Upper lobe of left lung (tissue), 4 donors: ENCODE measurements at regions not wholly inside any gene's neighbourhood (a gene's known extent, or its start where the extent isn't known, plus 50 kb on each side); places are given as distances from the start of the nearest gene placed in this dataset.

Experiments used
- CTCF ChIP-seq, 6 experiments: fragments of 450-650 bp in 4 of 6; fragments of 200-600 bp in 2 of 6; sonication (generic) in 2 of 6; IDR thresholded peaks; one replicate each; pipeline ENCODE4 v1.5.1; 2016 to 2019; ENCODE audit warnings: antibody characterized with exemption in 6 of 6
- EP300 ChIP-seq, 4 donors: sonication (generic); formaldehyde crosslinking; IDR thresholded peaks; one replicate each; pipeline ENCODE4 v1.5.1; 2017; ENCODE audit warnings: antibody characterized with exemption in 4 of 4, control low read depth in 2 of 4
- POLR2A ChIP-seq, 4 donors: fragments of 450-650 bp; IDR thresholded peaks; one replicate each; pipeline ENCODE4 v1.5.1; 2016 to 2017; ENCODE audit warnings: antibody characterized with exemption in 4 of 4, mild to moderate bottlenecking in 2 of 4
- POLR2AphosphoS5 ChIP-seq, 2 donors: sonication (generic); formaldehyde crosslinking; IDR thresholded peaks; one replicate each; pipeline ENCODE4 v1.5.1; 2017; ENCODE audit warnings: antibody characterized with exemption in 2 of 2

- TF ChIP-seq CTCF (IDR thresholded peaks at IDR 0.05) (no peak), POLR2AphosphoS5 (IDR thresholded peaks at IDR 0.05) (no peak), POLR2A (IDR thresholded peaks at IDR 0.05) (no peak), EP300 (IDR thresholded peaks at IDR 0.05) (no peak)
These were observed 146.8 kb downstream of the RPS12 start for GRCh38 chr6:132961122-132961521.
